ENCODE measurements at regions not wholly inside any gene's neighbourhood (a gene's known extent, or its start where the extent isn't known, plus 50 kb on each side); places are given as distances from the start of the nearest gene placed in this dataset.

DNA sequence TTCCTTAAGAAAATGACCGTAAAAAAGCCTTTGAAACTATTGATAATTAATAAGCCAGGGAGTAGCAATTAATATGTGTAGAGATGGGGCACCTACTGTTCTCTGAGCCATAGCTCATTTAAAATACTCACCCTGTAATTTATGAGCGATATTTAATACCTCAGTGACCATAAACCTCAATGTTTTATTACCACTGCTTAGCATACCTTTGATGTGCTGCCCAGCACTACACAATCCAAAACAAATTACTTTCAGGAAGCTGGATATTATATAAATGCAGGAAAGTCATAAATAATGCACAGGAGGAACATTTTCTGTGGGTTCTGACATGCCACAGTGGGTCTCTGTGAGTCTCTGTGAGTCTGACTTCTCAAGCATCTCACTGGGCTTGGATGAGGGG is 166.1 kb upstream of the RPL34 start (continued):
- TF ChIP-seq, protein P1, sequence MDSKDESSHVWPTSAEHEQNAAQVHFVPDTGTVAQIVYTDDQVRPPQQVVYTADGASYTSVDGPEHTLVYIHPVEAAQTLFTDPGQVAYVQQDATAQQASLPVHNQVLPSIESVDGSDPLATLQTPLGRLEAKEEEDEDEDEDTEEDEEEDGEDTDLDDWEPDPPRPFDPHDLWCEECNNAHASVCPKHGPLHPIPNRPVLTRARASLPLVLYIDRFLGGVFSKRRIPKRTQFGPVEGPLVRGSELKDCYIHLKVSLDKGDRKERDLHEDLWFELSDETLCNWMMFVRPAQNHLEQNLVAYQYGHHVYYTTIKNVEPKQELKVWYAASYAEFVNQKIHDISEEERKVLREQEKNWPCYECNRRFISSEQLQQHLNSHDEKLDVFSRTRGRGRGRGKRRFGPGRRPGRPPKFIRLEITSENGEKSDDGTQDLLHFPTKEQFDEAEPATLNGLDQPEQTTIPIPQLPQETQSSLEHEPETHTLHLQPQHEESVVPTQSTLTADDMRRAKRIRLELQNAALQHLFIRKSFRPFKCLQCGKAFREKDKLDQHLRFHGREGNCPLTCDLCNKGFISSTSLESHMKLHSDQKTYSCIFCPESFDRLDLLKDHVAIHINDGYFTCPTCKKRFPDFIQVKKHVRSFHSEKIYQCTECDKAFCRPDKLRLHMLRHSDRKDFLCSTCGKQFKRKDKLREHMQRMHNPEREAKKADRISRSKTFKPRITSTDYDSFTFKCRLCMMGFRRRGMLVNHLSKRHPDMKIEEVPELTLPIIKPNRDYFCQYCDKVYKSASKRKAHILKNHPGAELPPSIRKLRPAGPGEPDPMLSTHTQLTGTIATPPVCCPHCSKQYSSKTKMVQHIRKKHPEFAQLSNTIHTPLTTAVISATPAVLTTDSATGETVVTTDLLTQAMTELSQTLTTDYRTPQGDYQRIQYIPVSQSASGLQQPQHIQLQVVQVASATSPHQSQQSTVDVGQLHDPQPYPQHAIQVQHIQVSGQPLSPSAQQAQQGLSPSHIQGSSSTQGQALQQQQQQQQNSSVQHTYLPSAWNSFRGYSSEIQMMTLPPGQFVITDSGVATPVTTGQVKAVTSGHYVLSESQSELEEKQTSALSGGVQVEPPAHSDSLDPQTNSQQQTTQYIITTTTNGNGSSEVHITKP (tag by site-specific recombination; IDR thresholded peaks at IDR 0.05): no peak
- TF ChIP-seq SCRT1 (tag by site-specific recombination; IDR thresholded peaks at IDR 0.05; ENCODE audit: borderline replicate concordance) (no peak), ZNF624 (tag by site-specific recombination; IDR thresholded peaks at IDR 0.05) (no peak), ZNF404 (tag by site-specific recombination; IDR thresholded peaks at IDR 0.05) (no peak), ZNF785 (tag by site-specific recombination; IDR thresholded peaks at IDR 0.05) (no peak), GLIS1 (tag by site-specific recombination; IDR thresholded peaks at IDR 0.05) (no peak), ZNF394 (tag by site-specific recombination; IDR thresholded peaks at IDR 0.05; ENCODE audit: borderline replicate concordance) (no peak), ZNF544 (tag by site-specific recombination; IDR thresholded peaks at IDR 0.05) (no peak), ZNF623 (tag by site-specific recombination; IDR thresholded peaks at IDR 0.05) (no peak), ZNF580 (tag by site-specific recombination; IDR thresholded peaks at IDR 0.05) (peak; percentile 47; the same call in 1 of the 2 replicates), ZNF155 (tag by site-specific recombination; IDR thresholded peaks at IDR 0.05) (no peak), ZNF174 (tag by site-specific recombination; IDR thresholded peaks at IDR 0.05) (no peak), ZNF658 (tag by site-specific recombination; IDR thresholded peaks at IDR 0.05) (no peak), ZNF664 (tag by site-specific recombination; IDR thresholded peaks at IDR 0.05) (peak; percentile 72), ZNF416 (tag by site-specific recombination; IDR thresholded peaks at IDR 0.05) (no peak), PRDM1 (tag by site-specific recombination; IDR thresholded peaks at IDR 0.05) (no peak), PRDM6 (tag by site-specific recombination; IDR thresholded peaks at IDR 0.05) (peak; percentile 91), KLF16 (tag by site-specific recombination; IDR thresholded peaks at IDR 0.05) (no peak), ZBTB20 (tag by site-specific recombination; IDR thresholded peaks at IDR 0.05) (peak; percentile 71), TRIM28 (IDR thresholded peaks at IDR 0.05; ENCODE audit: borderline replicate concordance, low read length) (no peak; the same call in 1 of the 2 replicates), ZNF239 (tag by site-specific recombination; IDR thresholded peaks at IDR 0.05) (no peak), ZNF335 (tag by site-specific recombination; conservative IDR thresholded peaks at IDR 0.05) (no peak)
- TF ChIP-seq, protein P2, sequence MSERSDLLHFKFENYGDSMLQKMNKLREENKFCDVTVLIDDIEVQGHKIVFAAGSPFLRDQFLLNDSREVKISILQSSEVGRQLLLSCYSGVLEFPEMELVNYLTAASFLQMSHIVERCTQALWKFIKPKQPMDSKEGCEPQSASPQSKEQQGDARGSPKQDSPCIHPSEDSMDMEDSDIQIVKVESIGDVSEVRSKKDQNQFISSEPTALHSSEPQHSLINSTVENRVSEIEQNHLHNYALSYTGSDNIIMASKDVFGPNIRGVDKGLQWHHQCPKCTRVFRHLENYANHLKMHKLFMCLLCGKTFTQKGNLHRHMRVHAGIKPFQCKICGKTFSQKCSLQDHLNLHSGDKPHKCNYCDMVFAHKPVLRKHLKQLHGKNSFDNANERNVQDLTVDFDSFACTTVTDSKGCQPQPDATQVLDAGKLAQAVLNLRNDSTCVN (tag by site-specific recombination; optimal IDR thresholded peaks at IDR 0.05): no peak
- TF ChIP-seq, protein P3, sequence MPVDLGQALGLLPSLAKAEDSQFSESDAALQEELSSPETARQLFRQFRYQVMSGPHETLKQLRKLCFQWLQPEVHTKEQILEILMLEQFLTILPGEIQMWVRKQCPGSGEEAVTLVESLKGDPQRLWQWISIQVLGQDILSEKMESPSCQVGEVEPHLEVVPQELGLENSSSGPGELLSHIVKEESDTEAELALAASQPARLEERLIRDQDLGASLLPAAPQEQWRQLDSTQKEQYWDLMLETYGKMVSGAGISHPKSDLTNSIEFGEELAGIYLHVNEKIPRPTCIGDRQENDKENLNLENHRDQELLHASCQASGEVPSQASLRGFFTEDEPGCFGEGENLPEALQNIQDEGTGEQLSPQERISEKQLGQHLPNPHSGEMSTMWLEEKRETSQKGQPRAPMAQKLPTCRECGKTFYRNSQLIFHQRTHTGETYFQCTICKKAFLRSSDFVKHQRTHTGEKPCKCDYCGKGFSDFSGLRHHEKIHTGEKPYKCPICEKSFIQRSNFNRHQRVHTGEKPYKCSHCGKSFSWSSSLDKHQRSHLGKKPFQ (tag by site-specific recombination; IDR thresholded peaks at IDR 0.05): 0 out of 2 replicates have a peak, but pooled peaks have one; percentile 16
- TF ChIP-seq, protein P4, sequence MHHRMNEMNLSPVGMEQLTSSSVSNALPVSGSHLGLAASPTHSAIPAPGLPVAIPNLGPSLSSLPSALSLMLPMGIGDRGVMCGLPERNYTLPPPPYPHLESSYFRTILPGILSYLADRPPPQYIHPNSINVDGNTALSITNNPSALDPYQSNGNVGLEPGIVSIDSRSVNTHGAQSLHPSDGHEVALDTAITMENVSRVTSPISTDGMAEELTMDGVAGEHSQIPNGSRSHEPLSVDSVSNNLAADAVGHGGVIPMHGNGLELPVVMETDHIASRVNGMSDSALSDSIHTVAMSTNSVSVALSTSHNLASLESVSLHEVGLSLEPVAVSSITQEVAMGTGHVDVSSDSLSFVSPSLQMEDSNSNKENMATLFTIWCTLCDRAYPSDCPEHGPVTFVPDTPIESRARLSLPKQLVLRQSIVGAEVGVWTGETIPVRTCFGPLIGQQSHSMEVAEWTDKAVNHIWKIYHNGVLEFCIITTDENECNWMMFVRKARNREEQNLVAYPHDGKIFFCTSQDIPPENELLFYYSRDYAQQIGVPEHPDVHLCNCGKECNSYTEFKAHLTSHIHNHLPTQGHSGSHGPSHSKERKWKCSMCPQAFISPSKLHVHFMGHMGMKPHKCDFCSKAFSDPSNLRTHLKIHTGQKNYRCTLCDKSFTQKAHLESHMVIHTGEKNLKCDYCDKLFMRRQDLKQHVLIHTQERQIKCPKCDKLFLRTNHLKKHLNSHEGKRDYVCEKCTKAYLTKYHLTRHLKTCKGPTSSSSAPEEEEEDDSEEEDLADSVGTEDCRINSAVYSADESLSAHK (tag by site-specific recombination; IDR thresholded peaks at IDR 0.05): peak; percentile 74
- TF ChIP-seq, protein P5, sequence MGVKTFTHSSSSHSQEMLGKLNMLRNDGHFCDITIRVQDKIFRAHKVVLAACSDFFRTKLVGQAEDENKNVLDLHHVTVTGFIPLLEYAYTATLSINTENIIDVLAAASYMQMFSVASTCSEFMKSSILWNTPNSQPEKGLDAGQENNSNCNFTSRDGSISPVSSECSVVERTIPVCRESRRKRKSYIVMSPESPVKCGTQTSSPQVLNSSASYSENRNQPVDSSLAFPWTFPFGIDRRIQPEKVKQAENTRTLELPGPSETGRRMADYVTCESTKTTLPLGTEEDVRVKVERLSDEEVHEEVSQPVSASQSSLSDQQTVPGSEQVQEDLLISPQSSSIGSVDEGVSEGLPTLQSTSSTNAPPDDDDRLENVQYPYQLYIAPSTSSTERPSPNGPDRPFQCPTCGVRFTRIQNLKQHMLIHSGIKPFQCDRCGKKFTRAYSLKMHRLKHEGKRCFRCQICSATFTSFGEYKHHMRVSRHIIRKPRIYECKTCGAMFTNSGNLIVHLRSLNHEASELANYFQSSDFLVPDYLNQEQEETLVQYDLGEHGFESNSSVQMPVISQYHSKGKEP (tag by site-specific recombination; IDR thresholded peaks at IDR 0.05): peak; percentile 84
- TF ChIP-seq, protein P6, sequence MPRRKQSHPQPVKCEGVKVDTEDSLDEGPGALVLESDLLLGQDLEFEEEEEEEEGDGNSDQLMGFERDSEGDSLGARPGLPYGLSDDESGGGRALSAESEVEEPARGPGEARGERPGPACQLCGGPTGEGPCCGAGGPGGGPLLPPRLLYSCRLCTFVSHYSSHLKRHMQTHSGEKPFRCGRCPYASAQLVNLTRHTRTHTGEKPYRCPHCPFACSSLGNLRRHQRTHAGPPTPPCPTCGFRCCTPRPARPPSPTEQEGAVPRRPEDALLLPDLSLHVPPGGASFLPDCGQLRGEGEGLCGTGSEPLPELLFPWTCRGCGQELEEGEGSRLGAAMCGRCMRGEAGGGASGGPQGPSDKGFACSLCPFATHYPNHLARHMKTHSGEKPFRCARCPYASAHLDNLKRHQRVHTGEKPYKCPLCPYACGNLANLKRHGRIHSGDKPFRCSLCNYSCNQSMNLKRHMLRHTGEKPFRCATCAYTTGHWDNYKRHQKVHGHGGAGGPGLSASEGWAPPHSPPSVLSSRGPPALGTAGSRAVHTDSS (tag by site-specific recombination; IDR thresholded peaks at IDR 0.05): no peak
